Keratinocyte (primary cell): ENCODE measurements at regions not wholly inside any gene's neighbourhood (a gene's known extent, or its start where the extent isn't known, plus 50 kb on each side); places are given as distances from the start of the nearest gene placed in this dataset.

Source experiments
- CTCF ChIP-seq, 3 experiments: IDR thresholded peaks in 1 of 3; conservative IDR thresholded peaks in 1 of 3; optimal IDR thresholded peaks in 1 of 3; 2 replicates in 2 of 3; 3 replicates in 1 of 3; pipeline versions ENCODE3 to v1.5.1; 2011; ENCODE audit warnings: low read length in 3 of 3, mild to moderate bottlenecking in 3 of 3, moderate library complexity in 2 of 3, control low read depth in 1 of 3, inconsistent platforms in 1 of 3; ENCODE audit not compliant: insufficient read depth in 2 of 3; ENCODE audit errors: extremely low read depth in 1 of 3
- EZH2 ChIP-seq: IDR thresholded peaks from one replicate; pipeline ENCODE4 v1.6.1; 2012; ENCODE audit warnings: inconsistent platforms, mild to moderate bottlenecking, low read length, moderate library complexity

GRCh38 chr6:18327626-18328025 is 59.5 kb upstream of the RNF144B start:
- TF ChIP-seq EZH2 (no peak), CTCF (optimal IDR thresholded peaks at IDR 0.05 in 1 of 3, IDR thresholded peaks at IDR 0.05 in 1 of 3, conservative IDR thresholded peaks at IDR 0.05 in 1 of 3; ENCODE audit: extremely low read depth in 1 of 3, insufficient read depth in 2 of 3, low read length in 3 of 3) (no peak)
